ENCODE measurements at regions not wholly inside any gene's neighbourhood (a gene's known extent, or its start where the extent isn't known, plus 50 kb on each side); places are given as distances from the start of the nearest gene placed in this dataset.

- ATAC-seq = no peak
- POLR2A ChIA-PET = no interaction called here
- CTCF ChIA-PET = no interaction called here
- Mint-ChIP-seq H3K4me1 (peaks cover 3% of the 10 kb centered on the region), H3K27me3 (ENCODE audit: low read depth) (no peaks in the 10 kb centered on the region), H3K9me3 (peaks cover 23% of the 10 kb centered on the region), H3K4me3 (no peak overlapping the region), H3K27ac (no peak overlapping the region), H3K36me3 (no peaks in the 10 kb centered on the region)
- TF ChIP-seq HMGA2 (CRISPR knock-in tag; IDR thresholded peaks at IDR 0.05) (no peak), CBFB (CRISPR knock-in tag; IDR thresholded peaks at IDR 0.05; ENCODE audit: low read depth) (no peak), MAX (CRISPR knock-in tag; IDR thresholded peaks at IDR 0.05) (no peak), ZNF219 (CRISPR knock-in tag; IDR thresholded peaks at IDR 0.05; ENCODE audit: borderline replicate concordance) (no peak), ZNF512 (CRISPR knock-in tag; IDR thresholded peaks at IDR 0.05; ENCODE audit: borderline replicate concordance) (no peak)
- TF ChIP-seq, protein P1, sequence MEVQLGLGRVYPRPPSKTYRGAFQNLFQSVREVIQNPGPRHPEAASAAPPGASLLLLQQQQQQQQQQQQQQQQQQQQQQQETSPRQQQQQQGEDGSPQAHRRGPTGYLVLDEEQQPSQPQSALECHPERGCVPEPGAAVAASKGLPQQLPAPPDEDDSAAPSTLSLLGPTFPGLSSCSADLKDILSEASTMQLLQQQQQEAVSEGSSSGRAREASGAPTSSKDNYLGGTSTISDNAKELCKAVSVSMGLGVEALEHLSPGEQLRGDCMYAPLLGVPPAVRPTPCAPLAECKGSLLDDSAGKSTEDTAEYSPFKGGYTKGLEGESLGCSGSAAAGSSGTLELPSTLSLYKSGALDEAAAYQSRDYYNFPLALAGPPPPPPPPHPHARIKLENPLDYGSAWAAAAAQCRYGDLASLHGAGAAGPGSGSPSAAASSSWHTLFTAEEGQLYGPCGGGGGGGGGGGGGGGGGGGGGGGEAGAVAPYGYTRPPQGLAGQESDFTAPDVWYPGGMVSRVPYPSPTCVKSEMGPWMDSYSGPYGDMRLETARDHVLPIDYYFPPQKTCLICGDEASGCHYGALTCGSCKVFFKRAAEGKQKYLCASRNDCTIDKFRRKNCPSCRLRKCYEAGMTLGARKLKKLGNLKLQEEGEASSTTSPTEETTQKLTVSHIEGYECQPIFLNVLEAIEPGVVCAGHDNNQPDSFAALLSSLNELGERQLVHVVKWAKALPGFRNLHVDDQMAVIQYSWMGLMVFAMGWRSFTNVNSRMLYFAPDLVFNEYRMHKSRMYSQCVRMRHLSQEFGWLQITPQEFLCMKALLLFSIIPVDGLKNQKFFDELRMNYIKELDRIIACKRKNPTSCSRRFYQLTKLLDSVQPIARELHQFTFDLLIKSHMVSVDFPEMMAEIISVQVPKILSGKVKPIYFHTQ (CRISPR knock-in tag; IDR thresholded peaks at IDR 0.05) = no peak
- TF ChIP-seq, protein P2, sequence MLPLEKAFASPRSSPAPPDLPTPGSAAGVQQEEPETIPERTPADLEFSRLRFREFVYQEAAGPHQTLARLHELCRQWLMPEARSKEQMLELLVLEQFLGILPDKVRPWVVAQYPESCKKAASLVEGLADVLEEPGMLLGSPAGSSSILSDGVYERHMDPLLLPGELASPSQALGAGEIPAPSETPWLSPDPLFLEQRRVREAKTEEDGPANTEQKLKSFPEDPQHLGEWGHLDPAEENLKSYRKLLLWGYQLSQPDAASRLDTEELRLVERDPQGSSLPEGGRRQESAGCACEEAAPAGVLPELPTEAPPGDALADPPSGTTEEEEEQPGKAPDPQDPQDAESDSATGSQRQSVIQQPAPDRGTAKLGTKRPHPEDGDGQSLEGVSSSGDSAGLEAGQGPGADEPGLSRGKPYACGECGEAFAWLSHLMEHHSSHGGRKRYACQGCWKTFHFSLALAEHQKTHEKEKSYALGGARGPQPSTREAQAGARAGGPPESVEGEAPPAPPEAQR (CRISPR knock-in tag; IDR thresholded peaks at IDR 0.05) = no peak
- DNase-seq (ENCODE audit: low spot score) = no peak
These were observed 98.9 kb upstream of the BMP2 start for GRCh38 chr20:6668546-6668945.

- TF ChIP-seq, protein P3, sequence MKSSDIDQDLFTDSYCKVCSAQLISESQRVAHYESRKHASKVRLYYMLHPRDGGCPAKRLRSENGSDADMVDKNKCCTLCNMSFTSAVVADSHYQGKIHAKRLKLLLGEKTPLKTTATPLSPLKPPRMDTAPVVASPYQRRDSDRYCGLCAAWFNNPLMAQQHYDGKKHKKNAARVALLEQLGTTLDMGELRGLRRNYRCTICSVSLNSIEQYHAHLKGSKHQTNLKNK (CRISPR knock-in tag; IDR thresholded peaks at IDR 0.05) = no peak
- TF ChIP-seq CTCF (IDR thresholded peaks at IDR 0.05) (no peak), ZNF416 (CRISPR knock-in tag; IDR thresholded peaks at IDR 0.05) (no peak), NFATC4 (CRISPR knock-in tag; IDR thresholded peaks at IDR 0.05) (no peak), RORB (CRISPR knock-in tag; IDR thresholded peaks at IDR 0.05) (no peak), ZNF138 (CRISPR knock-in tag; conservative IDR thresholded peaks at IDR 0.05) (no peak)
- TF ChIP-seq, protein P4, sequence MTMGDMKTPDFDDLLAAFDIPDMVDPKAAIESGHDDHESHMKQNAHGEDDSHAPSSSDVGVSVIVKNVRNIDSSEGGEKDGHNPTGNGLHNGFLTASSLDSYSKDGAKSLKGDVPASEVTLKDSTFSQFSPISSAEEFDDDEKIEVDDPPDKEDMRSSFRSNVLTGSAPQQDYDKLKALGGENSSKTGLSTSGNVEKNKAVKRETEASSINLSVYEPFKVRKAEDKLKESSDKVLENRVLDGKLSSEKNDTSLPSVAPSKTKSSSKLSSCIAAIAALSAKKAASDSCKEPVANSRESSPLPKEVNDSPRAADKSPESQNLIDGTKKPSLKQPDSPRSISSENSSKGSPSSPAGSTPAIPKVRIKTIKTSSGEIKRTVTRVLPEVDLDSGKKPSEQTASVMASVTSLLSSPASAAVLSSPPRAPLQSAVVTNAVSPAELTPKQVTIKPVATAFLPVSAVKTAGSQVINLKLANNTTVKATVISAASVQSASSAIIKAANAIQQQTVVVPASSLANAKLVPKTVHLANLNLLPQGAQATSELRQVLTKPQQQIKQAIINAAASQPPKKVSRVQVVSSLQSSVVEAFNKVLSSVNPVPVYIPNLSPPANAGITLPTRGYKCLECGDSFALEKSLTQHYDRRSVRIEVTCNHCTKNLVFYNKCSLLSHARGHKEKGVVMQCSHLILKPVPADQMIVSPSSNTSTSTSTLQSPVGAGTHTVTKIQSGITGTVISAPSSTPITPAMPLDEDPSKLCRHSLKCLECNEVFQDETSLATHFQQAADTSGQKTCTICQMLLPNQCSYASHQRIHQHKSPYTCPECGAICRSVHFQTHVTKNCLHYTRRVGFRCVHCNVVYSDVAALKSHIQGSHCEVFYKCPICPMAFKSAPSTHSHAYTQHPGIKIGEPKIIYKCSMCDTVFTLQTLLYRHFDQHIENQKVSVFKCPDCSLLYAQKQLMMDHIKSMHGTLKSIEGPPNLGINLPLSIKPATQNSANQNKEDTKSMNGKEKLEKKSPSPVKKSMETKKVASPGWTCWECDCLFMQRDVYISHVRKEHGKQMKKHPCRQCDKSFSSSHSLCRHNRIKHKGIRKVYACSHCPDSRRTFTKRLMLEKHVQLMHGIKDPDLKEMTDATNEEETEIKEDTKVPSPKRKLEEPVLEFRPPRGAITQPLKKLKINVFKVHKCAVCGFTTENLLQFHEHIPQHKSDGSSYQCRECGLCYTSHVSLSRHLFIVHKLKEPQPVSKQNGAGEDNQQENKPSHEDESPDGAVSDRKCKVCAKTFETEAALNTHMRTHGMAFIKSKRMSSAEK (CRISPR knock-in tag; IDR thresholded peaks at IDR 0.05; ENCODE audit: borderline replicate concordance) = no peak
- TF ChIP-seq, protein P5, sequence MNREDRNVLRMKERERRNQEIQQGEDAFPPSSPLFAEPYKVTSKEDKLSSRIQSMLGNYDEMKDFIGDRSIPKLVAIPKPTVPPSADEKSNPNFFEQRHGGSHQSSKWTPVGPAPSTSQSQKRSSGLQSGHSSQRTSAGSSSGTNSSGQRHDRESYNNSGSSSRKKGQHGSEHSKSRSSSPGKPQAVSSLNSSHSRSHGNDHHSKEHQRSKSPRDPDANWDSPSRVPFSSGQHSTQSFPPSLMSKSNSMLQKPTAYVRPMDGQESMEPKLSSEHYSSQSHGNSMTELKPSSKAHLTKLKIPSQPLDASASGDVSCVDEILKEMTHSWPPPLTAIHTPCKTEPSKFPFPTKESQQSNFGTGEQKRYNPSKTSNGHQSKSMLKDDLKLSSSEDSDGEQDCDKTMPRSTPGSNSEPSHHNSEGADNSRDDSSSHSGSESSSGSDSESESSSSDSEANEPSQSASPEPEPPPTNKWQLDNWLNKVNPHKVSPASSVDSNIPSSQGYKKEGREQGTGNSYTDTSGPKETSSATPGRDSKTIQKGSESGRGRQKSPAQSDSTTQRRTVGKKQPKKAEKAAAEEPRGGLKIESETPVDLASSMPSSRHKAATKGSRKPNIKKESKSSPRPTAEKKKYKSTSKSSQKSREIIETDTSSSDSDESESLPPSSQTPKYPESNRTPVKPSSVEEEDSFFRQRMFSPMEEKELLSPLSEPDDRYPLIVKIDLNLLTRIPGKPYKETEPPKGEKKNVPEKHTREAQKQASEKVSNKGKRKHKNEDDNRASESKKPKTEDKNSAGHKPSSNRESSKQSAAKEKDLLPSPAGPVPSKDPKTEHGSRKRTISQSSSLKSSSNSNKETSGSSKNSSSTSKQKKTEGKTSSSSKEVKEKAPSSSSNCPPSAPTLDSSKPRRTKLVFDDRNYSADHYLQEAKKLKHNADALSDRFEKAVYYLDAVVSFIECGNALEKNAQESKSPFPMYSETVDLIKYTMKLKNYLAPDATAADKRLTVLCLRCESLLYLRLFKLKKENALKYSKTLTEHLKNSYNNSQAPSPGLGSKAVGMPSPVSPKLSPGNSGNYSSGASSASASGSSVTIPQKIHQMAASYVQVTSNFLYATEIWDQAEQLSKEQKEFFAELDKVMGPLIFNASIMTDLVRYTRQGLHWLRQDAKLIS (CRISPR knock-in tag; IDR thresholded peaks at IDR 0.05; ENCODE audit: borderline replicate concordance) = no peak
- DNase-seq (ENCODE audit: low spot score) = no peak
- peaks cover 4% of the 10 kb centered on the region for H3K36me3 Mint-ChIP-seq
- H3K4me1 Mint-ChIP-seq = peaks cover 16% of the 10 kb centered on the region
- H3K9me3 Mint-ChIP-seq = peaks cover 21% of the 10 kb centered on the region
- no peak overlapping the region for H3K27ac Mint-ChIP-seq
- ChIA-PET POLR2A (no interaction called here), CTCF (no interaction called here)
- H3K27me3 Mint-ChIP-seq (ENCODE audit: low read depth) = no peaks in the 10 kb centered on the region
- no peak overlapping the region for H3K4me3 Mint-ChIP-seq
- ATAC-seq = no peak; the same call in 1 of the 2 replicates
These were observed 101.7 kb upstream of the BMP2 start for GRCh38 chr20:6665621-6666355.
